ENCODE measurements at regions not wholly inside any gene's neighbourhood (a gene's known extent, or its start where the extent isn't known, plus 50 kb on each side); places are given as distances from the start of the nearest gene placed in this dataset.

- H3K27ac ChIP-seq: no peak overlapping the region
- CTCF ChIA-PET: interaction anchor here (0.6 kb wide), 1 partner anchor 1454 kb away, joined by 3 read pairs; no protein-coding TSS in a partner anchor
- DNase-seq (ENCODE audit: low spot score): no peak
Measured at GRCh38 chr17:77875051-77875780, 83.3 kb upstream of the TNRC6C start.

GRCh38 chr17:77875881-77876509, 82.5 kb upstream of the TNRC6C start:
- TF ChIP-seq CTCF (conservative IDR thresholded peaks at IDR 0.05; ENCODE audit: low read depth): no peak
- POLR2A ChIA-PET (ENCODE audit: low non-redundant PET): no interaction called here
- CTCF ChIA-PET: interaction anchor here (0.6 to 0.7 kb wide), 2 partner anchors 971 to 1453 kb away, joined by 3 to 4 read pairs; no protein-coding TSS in a partner anchor
- H3K27ac ChIP-seq: no peak overlapping the region
- no peak for DNase-seq (ENCODE audit: low spot score)

More at GRCh38 chr17:77875051-77875780, 83.3 kb upstream of the TNRC6C start:
- POLR2A ChIA-PET (ENCODE audit: low non-redundant PET): no interaction called here
- TF ChIP-seq CTCF (conservative IDR thresholded peaks at IDR 0.05; ENCODE audit: low read depth): no peak

DNA sequence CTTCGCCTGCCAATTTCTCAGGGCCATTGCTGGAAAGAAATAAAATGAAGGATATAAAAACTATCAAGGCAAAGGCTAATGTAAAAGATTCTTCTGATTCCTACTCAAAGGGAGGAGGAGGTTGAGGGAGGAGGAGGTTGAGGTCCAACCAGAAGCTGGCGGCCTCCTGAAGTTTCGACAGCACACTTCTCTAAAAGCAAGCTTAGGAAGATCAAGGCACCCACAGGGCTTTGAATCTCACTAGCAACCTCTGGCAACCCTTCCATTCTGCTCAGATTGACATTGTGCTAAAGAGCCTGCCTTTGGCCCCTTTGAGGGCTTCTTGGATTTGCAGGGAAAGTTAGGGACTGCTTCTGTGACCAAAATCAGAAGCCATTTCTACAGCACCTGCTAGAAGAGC, 81.5 kb upstream of the TNRC6C start:
- POLR2A ChIA-PET (ENCODE audit: low non-redundant PET): no interaction called here
- CTCF ChIA-PET: no interaction called here
- TF ChIP-seq CTCF (conservative IDR thresholded peaks at IDR 0.05; ENCODE audit: low read depth): no peak
- H3K27ac ChIP-seq: no peak overlapping the region
- DNase-seq (ENCODE audit: low spot score): no peak

- CTCF ChIA-PET: no interaction called here
Measured at GRCh38 chr17:77877646-77878355, 80.7 kb upstream of the TNRC6C start.

DNA sequence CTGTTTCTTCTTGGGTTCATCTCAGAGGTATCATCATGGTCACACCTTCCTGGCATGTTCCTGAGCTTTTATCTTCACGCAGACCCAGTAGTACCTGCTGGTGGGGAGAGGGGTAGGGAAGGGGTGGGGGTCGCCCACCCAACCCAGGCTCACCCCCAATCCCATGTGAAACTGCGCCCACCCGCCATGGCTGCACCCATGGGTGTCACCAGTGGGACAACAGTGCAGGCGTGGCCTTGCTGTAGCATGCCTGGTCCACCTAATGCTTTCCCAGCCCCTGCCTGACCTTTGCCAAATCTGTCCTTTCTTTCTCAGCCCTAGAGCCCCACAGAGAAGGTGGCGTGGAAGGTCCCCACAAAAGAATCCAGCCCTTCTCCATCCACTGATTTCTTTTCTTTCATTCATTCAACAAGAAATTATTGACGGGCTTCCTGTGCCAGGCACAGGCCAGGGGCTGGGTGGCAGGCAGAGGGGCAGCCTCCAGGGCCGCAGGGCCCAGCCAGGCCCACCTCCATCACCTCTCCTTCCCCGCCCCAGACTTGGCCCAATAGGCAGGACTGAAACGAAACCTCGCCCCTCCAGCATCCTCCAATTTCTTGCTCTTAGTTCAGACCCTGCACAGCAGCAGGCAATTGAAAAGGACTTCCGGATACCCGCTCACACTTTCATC, 79.1 kb upstream of the TNRC6C start:
- DNase-seq (ENCODE audit: low spot score): no peak
- CTCF ChIA-PET: no interaction called here
- POLR2A ChIA-PET (ENCODE audit: low non-redundant PET): no interaction called here
- TF ChIP-seq CTCF (conservative IDR thresholded peaks at IDR 0.05; ENCODE audit: low read depth): no peak
- H3K27ac ChIP-seq: no peak overlapping the region

More at GRCh38 chr17:77877646-77878355, 80.7 kb upstream of the TNRC6C start:
- DNase-seq (ENCODE audit: low spot score): no peak
- no peak overlapping the region for H3K27ac ChIP-seq
- POLR2A ChIA-PET (ENCODE audit: low non-redundant PET): interaction anchor here (0.8 kb wide), 1 partner anchor 21 kb away, joined by 3 read pairs; no protein-coding TSS in a partner anchor
- TF ChIP-seq CTCF (conservative IDR thresholded peaks at IDR 0.05; ENCODE audit: low read depth): no peak

GRCh38 chr17:77879896-77880280, 78.6 kb upstream of the TNRC6C start:
- H3K27ac ChIP-seq: no peak overlapping the region
- no peak for DNase-seq (ENCODE audit: low spot score)
- TF ChIP-seq CTCF (conservative IDR thresholded peaks at IDR 0.05; ENCODE audit: low read depth): no peak
- POLR2A ChIA-PET (ENCODE audit: low non-redundant PET): no interaction called here
- CTCF ChIA-PET: no interaction called here
